ENCODE measurements at regions not wholly inside any gene's neighbourhood (a gene's known extent, or its start where the extent isn't known, plus 50 kb on each side); places are given as distances from the start of the nearest gene placed in this dataset.

DNA sequence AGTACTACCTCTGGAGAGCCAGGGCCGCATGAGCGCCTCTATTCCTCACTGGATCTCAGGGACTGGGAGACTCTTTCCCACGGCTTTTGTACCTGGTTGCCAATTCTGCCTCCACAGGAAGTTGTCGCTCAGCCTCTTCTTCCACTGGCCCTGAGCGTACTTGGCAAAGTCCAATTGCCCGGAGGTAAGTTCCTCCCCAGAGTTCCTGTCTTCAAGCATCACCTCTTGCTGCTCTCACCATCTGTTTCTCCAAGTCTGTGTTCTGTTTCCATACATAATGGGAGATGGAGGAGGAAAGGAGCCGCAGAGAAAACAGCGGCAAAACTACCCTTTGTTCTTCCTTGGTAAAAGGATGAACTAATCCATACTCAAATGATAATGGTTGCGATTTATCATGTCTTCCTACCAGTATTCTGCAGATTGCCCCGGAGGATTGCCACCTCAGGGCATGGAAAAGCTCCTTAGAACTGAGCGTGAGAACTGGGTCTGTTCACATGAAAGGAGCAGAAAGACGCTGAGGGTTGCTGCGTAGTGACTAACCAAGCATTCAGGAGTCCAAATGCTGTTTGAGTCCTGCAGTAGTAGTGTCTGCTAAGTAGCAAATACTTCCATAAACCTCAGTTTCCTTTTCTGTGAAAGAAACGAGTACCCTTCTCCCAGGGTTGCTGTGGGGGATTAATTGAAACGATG is 170.2 kb upstream of the GLI3 start:
- Mint-ChIP-seq H3K27me3 (no peaks in the 10 kb centered on the region), H3K27ac (no peak overlapping the region), H3K36me3 (ENCODE audit: low read depth) (no peaks in the 10 kb centered on the region), H3K9me3 (no peaks in the 10 kb centered on the region), H3K4me3 (no peak overlapping the region), H3K4me1 (no peaks in the 10 kb centered on the region)
- intact Hi-C loops (cut with micrococcal nuclease): no loop called here
- no peak for DNase-seq
- CTCF ChIA-PET: no interaction called here
- POLR2A ChIA-PET: no interaction called here
- TF ChIP-seq, protein P1, sequence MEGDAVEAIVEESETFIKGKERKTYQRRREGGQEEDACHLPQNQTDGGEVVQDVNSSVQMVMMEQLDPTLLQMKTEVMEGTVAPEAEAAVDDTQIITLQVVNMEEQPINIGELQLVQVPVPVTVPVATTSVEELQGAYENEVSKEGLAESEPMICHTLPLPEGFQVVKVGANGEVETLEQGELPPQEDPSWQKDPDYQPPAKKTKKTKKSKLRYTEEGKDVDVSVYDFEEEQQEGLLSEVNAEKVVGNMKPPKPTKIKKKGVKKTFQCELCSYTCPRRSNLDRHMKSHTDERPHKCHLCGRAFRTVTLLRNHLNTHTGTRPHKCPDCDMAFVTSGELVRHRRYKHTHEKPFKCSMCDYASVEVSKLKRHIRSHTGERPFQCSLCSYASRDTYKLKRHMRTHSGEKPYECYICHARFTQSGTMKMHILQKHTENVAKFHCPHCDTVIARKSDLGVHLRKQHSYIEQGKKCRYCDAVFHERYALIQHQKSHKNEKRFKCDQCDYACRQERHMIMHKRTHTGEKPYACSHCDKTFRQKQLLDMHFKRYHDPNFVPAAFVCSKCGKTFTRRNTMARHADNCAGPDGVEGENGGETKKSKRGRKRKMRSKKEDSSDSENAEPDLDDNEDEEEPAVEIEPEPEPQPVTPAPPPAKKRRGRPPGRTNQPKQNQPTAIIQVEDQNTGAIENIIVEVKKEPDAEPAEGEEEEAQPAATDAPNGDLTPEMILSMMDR (IDR thresholded peaks at IDR 0.05): no peak
- ATAC-seq (ENCODE audit: low read depth): no peak

- CTCF ChIA-PET: no interaction called here
- DNase-seq (no peak), ATAC-seq (ENCODE audit: low read depth) (no peak)
- POLR2A ChIA-PET: no interaction called here
- intact Hi-C loops (cut with micrococcal nuclease): no loop called here
- Mint-ChIP-seq H3K36me3 (ENCODE audit: low read depth) (no peaks in the 10 kb centered on the region), H3K4me1 (no peaks in the 10 kb centered on the region), H3K9me3 (no peaks in the 10 kb centered on the region), H3K27me3 (no peaks in the 10 kb centered on the region), H3K4me3 (no peak overlapping the region), H3K27ac (no peak overlapping the region)
- TF ChIP-seq, protein P1 (IDR thresholded peaks at IDR 0.05): no peak
Measured at GRCh38 chr7:42406358-42406757, 169.3 kb upstream of the GLI3 start.

- ATAC-seq (ENCODE audit: low read depth): no peak
- Mint-ChIP-seq H3K4me1 (no peaks in the 10 kb centered on the region), H3K9me3 (no peaks in the 10 kb centered on the region), H3K36me3 (ENCODE audit: low read depth) (no peaks in the 10 kb centered on the region), H3K27ac (no peak overlapping the region), H3K27me3 (no peaks in the 10 kb centered on the region), H3K4me3 (no peak overlapping the region)
- CTCF ChIA-PET: no interaction called here
- DNase-seq: no peak
- TF ChIP-seq, protein P1 (IDR thresholded peaks at IDR 0.05): no peak
- POLR2A ChIA-PET: no interaction called here
- intact Hi-C loops (cut with micrococcal nuclease): no loop called here
Measured at GRCh38 chr7:42405782-42406181, 168.8 kb upstream of the GLI3 start.

DNA sequence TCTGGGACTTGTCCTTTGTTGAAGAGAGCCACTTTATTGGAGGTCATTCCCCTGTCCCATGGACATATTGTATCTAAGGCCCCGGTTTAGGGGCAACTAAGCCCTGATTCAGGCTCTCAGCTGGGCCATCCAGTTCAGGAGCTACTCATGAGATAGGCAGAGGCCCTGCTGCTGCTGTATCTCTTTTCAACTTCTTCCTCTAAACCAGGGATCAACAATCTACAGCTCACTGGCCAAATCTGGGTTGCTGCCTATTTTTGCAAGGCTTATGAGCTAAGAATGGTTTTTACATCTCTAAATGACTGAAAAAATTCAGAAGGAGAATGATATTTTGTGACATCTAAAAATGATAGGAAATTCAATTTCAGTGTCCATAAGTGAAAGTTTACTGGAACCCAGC is 166.8 kb upstream of the GLI3 start:
- H3K4me1 Mint-ChIP-seq: no peaks in the 10 kb centered on the region
- no peak for DNase-seq
- H3K27ac Mint-ChIP-seq: no peak overlapping the region
- POLR2A ChIA-PET: no interaction called here
- no peaks in the 10 kb centered on the region for H3K9me3 Mint-ChIP-seq
- no peaks in the 10 kb centered on the region for H3K27me3 Mint-ChIP-seq
- no peak overlapping the region for H3K4me3 Mint-ChIP-seq
- TF ChIP-seq, protein P1 (IDR thresholded peaks at IDR 0.05): no peak
- CTCF ChIA-PET: no interaction called here
- no peaks in the 10 kb centered on the region for H3K36me3 Mint-ChIP-seq (ENCODE audit: low read depth)
- no peak for ATAC-seq (ENCODE audit: low read depth)
- intact Hi-C loops (cut with micrococcal nuclease): no loop called here

DNA sequence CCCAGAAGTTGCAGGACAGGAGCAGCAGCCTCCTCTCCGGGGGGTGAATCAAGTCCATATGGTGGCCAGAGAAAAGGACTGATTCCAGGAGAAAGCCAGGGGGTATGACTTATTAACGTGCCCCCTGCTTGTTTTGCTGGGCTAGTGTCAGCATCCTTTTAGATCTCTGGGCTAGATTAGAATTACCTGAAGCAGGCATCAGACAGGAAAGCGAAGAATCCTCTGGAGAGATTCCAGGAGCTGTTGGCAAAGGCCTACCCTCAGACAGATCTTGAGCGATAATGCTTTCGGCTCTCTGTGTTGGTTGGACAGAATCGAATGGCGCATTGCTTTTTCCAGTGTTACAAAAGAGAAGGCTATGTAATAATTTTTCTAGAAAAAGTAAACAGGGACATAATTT is 164.0 kb upstream of the GLI3 start:
- no peaks in the 10 kb centered on the region for H3K27me3 Mint-ChIP-seq
- no peaks in the 10 kb centered on the region for H3K4me1 Mint-ChIP-seq
- H3K27ac Mint-ChIP-seq: no peak overlapping the region
- no peak overlapping the region for H3K4me3 Mint-ChIP-seq
- no peaks in the 10 kb centered on the region for H3K9me3 Mint-ChIP-seq
- ATAC-seq (ENCODE audit: low read depth): no peak
- CTCF ChIA-PET: no interaction called here
- POLR2A ChIA-PET: no interaction called here
- TF ChIP-seq, protein P1 (IDR thresholded peaks at IDR 0.05): no peak
- no peak for DNase-seq
- intact Hi-C loops (cut with micrococcal nuclease): no loop called here
- H3K36me3 Mint-ChIP-seq (ENCODE audit: low read depth): no peaks in the 10 kb centered on the region

Data from activated B cell treated with CpG ODN at 0.5 μM for 24 hours (primary cell).